Nephron (organoid): ENCODE measurements at regions not wholly inside any gene's neighbourhood (a gene's known extent, or its start where the extent isn't known, plus 50 kb on each side); places are given as distances from the start of the nearest gene placed in this dataset.

Experiments used
- H3K27ac Mint-ChIP-seq, 3 experiments: 2 replicates each; pipeline ENCODE4 v1.8.0; 2020; ENCODE audit warnings: mixed read lengths in 3 of 3, mild to moderate bottlenecking in 2 of 3, moderate library complexity in 1 of 3
- H3K27me3 Mint-ChIP-seq: 2 replicates; pipeline ENCODE4 v1.8.0; 2021; ENCODE audit warnings: low read depth, mild to moderate bottlenecking, moderate library complexity, mixed read lengths
- H3K36me3 Mint-ChIP-seq: 2 replicates; pipeline ENCODE4 v1.8.0; 2020; ENCODE audit warnings: low read depth, mixed read lengths
- H3K4me1 Mint-ChIP-seq: 2 replicates; pipeline ENCODE4 v1.8.0; 2020; ENCODE audit warnings: mixed read lengths
- H3K4me3 Mint-ChIP-seq, 3 experiments: 2 replicates each; pipeline ENCODE4 v1.8.0; 2020; ENCODE audit warnings: mild to moderate bottlenecking in 3 of 3, mixed read lengths in 3 of 3, moderate library complexity in 2 of 3
- H3K9me3 Mint-ChIP-seq: 2 replicates; pipeline ENCODE4 v1.8.0; 2020; ENCODE audit warnings: mixed read lengths
- CTCF ChIP-seq, 3 experiments: fragments of 200-600 bp; sonication (generic); IDR thresholded peaks; one replicate each; pipeline ENCODE4 v1.5.0; 2021; ENCODE audit warnings: antibody characterized with exemption in 3 of 3; ENCODE audit not compliant: unreplicated experiment in 3 of 3

- H3K9me3 Mint-ChIP-seq, result no peaks in the 10 kb centered on the region
- peaks cover 12% of the 10 kb centered on the region for H3K4me1 Mint-ChIP-seq
- peaks cover 4% of the 10 kb centered on the region for H3K27me3 Mint-ChIP-seq
- H3K36me3 Mint-ChIP-seq, result no peaks in the 10 kb centered on the region
- no peak overlapping the region for H3K27ac Mint-ChIP-seq
- TF ChIP-seq CTCF (IDR thresholded peaks at IDR 0.05; ENCODE audit: unreplicated experiment in 3 of 3), result no peak
- H3K4me3 Mint-ChIP-seq, result no peak overlapping the region
Observed at GRCh38 chr1:222263791-222264190, 284.1 kb downstream of the HHIPL2 start.

- no peaks in the 10 kb centered on the region for H3K4me1 Mint-ChIP-seq
- H3K4me3 Mint-ChIP-seq, result no peak overlapping the region
- no peak for TF ChIP-seq CTCF (IDR thresholded peaks at IDR 0.05; ENCODE audit: unreplicated experiment in 3 of 3)
- no peaks in the 10 kb centered on the region for H3K36me3 Mint-ChIP-seq
- H3K27ac Mint-ChIP-seq, result no peak overlapping the region
- peaks cover 4% of the 10 kb centered on the region for H3K27me3 Mint-ChIP-seq
- H3K9me3 Mint-ChIP-seq, result peaks cover 4% of the 10 kb centered on the region
Observed at GRCh38 chr1:222257027-222257426, 290.9 kb downstream of the HHIPL2 start.

GRCh38 chr1:222256058-222256457, 291.8 kb downstream of the HHIPL2 start:
- Mint-ChIP-seq H3K27ac (no peak overlapping the region), H3K36me3 (no peaks in the 10 kb centered on the region), H3K4me1 (no peaks in the 10 kb centered on the region), H3K9me3 (peaks cover 4% of the 10 kb centered on the region), H3K4me3 (no peak overlapping the region), H3K27me3 (peaks cover 4% of the 10 kb centered on the region)
- TF ChIP-seq CTCF (IDR thresholded peaks at IDR 0.05; ENCODE audit: unreplicated experiment in 3 of 3), result no peak

- peaks cover 4% of the 10 kb centered on the region for H3K27me3 Mint-ChIP-seq
- H3K4me3 Mint-ChIP-seq, result no peak overlapping the region
- H3K36me3 Mint-ChIP-seq, result no peaks in the 10 kb centered on the region
- TF ChIP-seq CTCF (IDR thresholded peaks at IDR 0.05; ENCODE audit: unreplicated experiment in 3 of 3), result no peak
- no peaks in the 10 kb centered on the region for H3K4me1 Mint-ChIP-seq
- peaks cover 4% of the 10 kb centered on the region for H3K9me3 Mint-ChIP-seq
- no peak overlapping the region for H3K27ac Mint-ChIP-seq
Observed at GRCh38 chr1:222252788-222253187, 295.1 kb downstream of the HHIPL2 start.

- no peak overlapping the region for H3K4me3 Mint-ChIP-seq
- no peaks in the 10 kb centered on the region for H3K4me1 Mint-ChIP-seq
- H3K27me3 Mint-ChIP-seq, result peaks cover 4% of the 10 kb centered on the region
- no peak for TF ChIP-seq CTCF (IDR thresholded peaks at IDR 0.05; ENCODE audit: unreplicated experiment in 3 of 3)
- H3K36me3 Mint-ChIP-seq, result no peaks in the 10 kb centered on the region
- peaks cover 4% of the 10 kb centered on the region for H3K9me3 Mint-ChIP-seq
- no peak overlapping the region for H3K27ac Mint-ChIP-seq
Observed at GRCh38 chr1:222251847-222252246, 296.1 kb downstream of the HHIPL2 start.

GRCh38 chr1:222250376-222250775, 297.5 kb downstream of the HHIPL2 start:
- Mint-ChIP-seq H3K4me1 (no peaks in the 10 kb centered on the region), H3K36me3 (no peaks in the 10 kb centered on the region), H3K9me3 (peaks cover 4% of the 10 kb centered on the region), H3K27ac (no peak overlapping the region), H3K4me3 (no peak overlapping the region), H3K27me3 (peaks cover 4% of the 10 kb centered on the region)
- no peak for TF ChIP-seq CTCF (IDR thresholded peaks at IDR 0.05; ENCODE audit: unreplicated experiment in 3 of 3)
